NT2/D1 (cell line): ENCODE measurements at regions not wholly inside any gene's neighbourhood (a gene's known extent, or its start where the extent isn't known, plus 50 kb on each side); places are given as distances from the start of the nearest gene placed in this dataset.

Experiments used
- SUZ12 ChIP-seq: IDR thresholded peaks from 2 replicates; pipeline ENCODE4 v1.6.1; 2011; ENCODE audit not compliant: insufficient read length, insufficient read depth; ENCODE audit errors: extremely low read depth
- YY1 ChIP-seq: IDR thresholded peaks from 2 replicates; pipeline ENCODE4 v1.6.1; 2011; ENCODE audit not compliant: insufficient read length, insufficient read depth
- ZNF274 ChIP-seq: IDR thresholded peaks from 2 replicates; pipeline ENCODE4 v1.6.1; 2011; ENCODE audit warnings: mild to moderate bottlenecking, low read depth, low read length

GRCh38 chr22:27349456-27349855, 452.1 kb downstream of the MN1 start:
- TF ChIP-seq ZNF274 = no peak
- TF ChIP-seq YY1 = no peak
- no peak for TF ChIP-seq SUZ12
